Limb (tissue), 2 donors: ENCODE measurements at regions not wholly inside any gene's neighbourhood (a gene's known extent, or its start where the extent isn't known, plus 50 kb on each side); places are given as distances from the start of the nearest gene placed in this dataset.

Experiments used
- DNase-seq, 2 donors: peaks; one replicate each; pipeline ENCODE4 v3.0.0-alpha.2; 2016; ENCODE audit errors: extremely low spot score in 2 of 2

DNA sequence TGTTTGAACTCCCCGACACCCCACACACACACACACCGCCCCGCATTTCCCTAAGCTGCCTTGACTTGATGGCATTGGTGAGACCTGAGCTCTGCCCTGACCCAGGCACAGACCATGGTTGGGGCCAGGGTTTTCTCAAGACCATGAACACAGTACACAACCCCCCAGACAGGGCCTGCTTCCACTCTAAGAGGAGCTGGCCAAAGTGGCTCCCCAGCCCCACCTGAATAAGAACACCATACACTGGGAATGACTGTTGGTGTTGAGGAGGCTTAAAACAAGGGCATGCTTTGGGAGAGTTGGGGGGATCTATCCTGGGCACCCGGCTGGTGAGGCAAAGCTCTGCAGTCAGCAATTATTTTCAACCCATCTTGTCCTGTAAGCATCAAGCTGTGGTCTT is 77.6 kb upstream of the SYT6 start:
- DNase-seq = no peak

DNA sequence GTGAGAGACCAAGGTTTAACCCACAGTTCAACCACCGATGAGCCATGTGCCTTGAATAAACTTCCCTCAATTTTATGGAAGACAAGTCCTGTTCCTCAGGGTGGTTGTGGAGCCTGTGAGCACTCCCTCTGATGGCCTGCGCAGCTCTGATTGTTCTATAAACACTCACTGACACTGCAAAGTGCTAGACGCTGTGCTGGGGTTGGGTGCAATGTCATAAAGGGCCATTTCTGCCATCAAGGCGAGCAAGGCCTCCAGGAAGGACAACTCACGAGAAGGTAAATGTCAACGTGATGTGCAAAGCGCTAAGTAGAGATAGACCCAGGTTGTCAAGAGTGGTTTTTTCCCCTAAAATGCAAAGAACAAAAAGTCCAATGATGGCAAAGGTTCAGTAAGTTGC is 75.7 kb upstream of the SYT6 start:
- DNase-seq = no peak

DNA sequence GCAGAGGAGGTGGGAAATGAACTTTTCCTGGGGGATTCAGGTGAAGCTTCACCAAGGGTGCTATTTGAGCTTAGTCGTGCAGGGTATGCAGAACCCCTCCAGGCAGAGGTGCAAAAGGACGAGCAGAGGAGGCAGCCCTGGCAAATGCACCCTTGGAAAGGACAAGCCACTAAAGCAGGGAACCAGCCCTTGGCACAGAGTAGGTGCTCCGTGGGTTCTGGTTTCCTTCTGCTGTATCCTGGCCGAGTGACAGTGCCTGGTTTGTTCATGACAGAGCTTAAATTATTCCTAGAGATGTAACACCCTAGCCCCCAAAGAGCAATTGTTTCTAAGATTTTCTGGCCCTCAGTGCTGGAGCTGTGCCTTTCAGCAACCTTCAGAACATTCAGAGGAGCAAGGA is 73.4 kb upstream of the SYT6 start:
- no peak for DNase-seq

DNA sequence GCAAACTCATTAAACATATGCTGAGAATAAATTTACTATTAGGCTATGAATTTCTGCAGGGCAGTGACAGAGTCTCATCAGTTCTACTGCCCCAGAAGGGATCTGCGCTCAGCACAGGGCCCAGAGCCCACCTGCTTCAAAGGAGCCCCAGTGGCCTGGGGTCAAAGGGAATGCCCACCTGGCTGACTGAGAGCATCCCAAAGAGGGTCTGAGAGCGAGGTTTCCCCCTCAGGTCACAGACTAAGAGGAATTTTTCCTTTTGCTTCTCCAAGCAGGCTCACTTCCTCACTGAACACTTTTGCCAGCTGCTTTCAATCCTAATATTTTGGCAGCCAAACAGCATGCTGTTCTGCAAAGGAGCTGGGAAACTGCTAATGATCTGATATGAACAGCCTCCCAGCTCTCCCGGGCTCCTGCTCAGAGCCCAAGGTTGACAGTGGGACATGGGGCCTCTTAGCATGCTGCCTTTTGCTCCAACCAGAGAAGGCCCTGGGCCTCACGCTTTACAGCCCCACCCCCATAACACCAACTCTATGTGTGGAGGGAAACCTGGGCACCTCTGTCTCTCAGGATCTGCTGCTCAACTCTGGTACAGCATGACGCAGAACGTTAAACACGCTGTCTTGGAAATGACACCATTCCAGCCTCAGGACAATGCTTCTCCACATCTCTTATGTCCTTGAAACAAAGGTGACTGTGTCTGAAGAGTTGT is 70.7 kb upstream of the SYT6 start:
- DNase-seq = peak in 1 of 2 donors; percentile 68

DNA sequence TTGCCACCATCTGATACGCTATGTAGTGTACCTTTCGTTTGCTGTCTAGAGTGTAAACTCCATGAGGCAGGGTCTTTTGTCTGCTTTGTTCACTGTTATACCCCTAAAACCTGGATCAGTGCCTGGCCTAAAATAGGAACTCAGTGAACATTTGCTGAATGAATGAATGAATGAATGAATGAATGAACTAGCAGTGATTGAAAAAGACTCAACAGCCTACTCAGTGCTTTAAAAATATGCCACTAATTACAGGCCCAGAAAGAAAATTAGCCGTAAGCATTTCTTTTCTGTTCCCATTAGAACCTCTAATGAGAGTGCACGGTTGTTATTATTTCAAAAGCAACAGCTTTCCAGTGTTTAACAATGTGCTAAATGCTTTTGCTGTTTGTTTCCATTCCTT is 69.3 kb upstream of the SYT6 start:
- no peak for DNase-seq

DNA sequence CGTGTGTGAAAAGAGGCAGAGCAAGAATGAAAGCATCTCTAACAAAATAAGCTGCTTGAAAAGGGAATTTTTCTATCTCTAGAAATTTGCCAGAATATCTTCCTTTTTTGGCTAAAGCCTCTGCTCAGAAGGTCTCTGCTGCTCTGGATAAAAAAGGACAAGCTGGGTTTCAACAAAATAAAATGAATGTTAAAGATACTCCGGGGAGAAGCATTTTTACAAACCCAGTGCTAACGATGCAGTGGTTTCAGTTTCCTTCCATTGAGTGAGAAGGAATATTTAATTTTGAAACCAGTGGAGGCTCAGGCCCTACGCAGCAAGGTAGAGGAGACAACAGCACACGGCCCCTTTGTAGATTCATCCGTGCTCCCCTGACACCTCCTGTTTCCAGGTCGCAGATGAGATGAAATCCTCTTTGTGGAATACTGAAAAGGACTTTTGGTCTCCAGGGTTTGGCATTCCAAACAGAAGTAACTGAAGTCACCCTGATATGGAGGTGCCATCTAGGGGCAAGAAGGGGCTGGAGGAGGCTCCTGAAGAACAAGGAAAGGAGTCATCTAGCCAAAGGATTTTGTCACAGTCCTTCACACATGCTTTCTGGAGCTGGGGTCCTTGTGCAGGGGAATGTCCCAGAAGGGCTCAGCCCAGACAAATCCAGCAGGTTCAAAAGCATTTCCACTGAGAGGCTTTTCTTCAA is 65.7 kb upstream of the SYT6 start:
- DNase-seq = no peak

DNA sequence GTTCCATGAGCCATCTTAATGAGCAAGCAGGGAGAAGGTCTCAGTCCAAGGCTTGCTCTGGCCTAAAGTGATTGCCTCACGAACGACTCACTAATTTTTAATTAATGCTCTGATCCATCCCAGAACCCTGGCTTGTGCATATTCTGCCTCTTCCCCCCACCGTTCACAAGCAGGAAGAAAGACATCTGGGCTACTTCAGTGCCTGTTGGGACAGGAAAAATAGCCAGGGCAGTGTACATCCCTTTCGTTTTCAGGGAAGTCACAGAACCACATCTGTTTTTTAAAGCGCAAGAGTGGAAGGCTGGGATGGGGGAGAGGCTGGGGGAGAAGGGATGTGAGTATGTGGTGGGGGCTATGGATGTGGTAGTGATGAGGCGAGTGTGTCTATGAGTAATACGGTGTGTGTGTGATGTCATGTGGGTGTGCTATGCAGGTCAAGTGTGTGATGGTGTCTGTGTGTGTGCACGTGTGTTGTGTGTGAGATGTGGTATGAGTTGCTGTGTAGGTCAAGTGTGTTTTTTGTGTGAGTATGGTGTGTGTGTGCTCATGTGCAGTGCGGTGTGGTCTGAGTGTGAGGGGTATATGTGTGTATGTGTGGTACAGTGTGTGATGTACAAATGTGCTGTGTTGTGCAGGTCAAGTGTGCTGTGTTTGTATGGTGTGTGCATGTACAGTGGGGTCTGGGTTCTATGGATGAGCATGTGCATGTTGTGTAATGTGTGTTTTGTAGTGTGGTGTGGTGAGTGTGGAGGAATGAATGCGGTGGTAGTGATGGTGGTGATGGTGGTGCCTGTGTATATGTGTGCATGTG is 64.9 kb upstream of the SYT6 start:
- DNase-seq = peak in 1 of 2 donors; percentile 23

DNA sequence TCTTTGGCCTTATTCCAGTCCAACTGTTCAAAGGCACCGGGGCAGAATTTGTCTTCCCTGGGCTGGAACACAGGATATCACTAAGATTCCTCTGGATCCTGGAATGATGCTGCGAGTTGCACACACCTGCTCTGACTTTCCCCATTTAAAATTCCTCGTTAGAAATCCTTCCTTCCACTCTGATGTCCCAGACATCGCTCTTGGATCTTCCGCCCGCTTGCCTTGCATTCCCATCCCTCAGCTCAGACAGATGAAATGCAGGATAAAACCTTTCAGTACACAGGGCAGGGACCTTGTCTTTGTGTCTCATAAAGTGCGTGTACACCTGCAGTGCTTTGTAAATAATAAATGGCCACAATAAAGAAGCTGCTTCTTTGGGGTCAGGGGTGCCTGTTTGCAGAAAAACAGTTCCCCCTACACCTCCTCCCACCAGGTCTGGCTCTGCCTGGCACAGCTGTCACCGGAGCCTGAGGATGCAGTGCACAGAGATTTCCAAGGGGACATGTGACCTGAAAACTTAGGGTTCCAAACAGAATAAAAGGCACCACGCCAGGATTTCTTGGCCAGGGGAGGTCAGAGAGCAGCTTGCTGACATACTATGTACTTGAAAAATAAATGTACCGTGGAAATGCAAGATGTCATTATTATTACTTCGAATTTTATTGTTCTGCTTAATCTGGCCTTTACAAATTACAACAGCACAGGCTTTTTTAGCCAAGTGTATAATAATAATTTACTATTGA is 62.9 kb upstream of the SYT6 start:
- DNase-seq = no peak

DNA sequence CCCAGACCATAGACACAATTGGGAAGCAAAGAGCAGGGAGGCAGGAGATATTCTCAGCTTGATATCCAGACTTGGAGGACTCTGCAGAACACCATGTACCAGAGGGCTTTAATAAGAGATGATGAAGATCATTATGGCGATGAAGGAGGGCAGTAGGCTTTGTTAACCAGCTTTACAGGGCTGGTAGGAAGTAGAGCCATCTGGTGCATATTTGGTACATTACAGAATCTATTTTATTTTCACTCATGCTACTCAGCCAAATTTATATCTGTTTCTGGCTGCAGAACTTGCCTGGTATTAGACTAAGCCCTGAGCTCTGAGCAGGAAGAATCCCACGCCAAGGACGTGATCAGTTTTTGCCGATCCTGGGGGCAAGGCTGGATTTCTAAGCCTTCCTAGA is 61.8 kb upstream of the SYT6 start:
- DNase-seq = peak in 1 of 2 donors; percentile 20

DNA sequence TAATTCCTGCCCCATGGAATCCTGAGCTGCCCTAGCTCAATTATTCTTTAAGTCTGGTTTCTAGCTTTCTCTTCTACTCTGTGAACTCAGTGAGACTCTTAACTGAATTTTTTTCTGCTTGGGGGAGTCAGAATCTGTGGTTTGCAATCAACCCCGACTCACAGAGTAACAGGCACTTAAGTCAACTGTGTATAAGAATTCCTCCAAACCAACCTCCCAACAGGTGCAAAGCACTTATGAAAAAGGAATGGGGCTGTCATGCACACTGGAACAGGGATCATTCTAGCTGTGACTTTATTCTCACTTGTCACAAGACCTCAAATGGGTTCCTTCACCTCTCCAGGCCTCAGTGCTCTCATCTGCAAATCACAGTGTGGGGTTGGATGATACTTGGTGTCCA is 60.3 kb upstream of the SYT6 start:
- no peak for DNase-seq

DNA sequence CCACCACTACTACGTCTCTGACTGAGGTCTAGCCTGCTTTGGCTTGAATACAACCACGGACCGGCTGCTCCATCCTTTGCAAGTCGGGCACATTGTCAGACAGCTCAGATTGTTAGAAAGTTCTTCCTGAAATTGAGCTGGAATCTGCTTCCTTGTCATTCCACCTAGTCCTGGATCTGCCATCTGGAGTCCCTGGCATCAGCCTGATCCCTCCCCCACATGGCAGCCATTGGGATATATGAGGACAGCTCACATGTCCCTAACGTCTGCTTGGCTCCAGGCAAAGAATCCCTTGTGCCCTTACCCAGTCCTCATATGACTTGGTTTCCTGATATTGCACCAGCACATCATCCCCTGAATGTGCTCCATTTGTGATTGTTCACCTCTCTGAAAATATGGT is 56.3 kb upstream of the SYT6 start:
- no peak for DNase-seq

DNA sequence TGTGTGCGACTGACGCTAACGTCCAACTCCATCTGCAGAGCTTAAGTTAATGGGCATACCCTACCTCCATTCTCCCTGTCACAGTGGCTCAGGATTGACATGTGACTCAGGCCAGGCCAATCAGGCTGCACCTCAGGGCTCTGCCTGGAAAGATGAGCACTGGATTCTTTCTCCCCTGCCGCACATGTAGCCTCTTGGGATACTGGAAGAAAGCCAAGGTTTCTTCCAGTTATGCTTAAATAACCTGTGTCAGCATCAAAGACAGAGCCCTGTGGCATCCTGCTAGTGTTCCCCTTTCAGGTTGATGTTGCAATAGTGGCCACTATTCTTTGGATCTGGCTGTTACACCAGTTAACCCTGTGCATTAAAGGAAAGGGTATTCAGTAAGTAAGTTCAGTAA is 55.0 kb upstream of the SYT6 start:
- DNase-seq = no peak

DNA sequence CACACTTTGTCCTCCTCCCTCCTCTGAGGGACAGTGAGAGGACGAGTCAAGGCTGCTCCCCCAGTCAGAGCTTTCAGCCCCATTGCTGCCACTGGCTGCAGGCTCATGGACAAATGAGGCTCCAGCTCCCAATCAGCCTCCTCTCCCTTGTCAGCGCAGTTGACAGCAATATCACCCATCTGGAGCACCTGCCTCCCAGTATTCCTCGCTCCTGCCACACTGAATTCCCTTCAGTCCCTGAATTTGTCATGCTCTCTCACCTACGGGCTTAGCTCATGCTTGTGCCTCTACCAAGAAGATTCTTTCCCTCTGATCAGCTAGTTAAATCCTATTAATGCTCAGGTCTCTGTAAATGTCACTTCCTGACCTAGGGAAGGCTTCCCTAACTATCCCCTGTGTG is 54.4 kb upstream of the SYT6 start:
- DNase-seq = no peak

DNA sequence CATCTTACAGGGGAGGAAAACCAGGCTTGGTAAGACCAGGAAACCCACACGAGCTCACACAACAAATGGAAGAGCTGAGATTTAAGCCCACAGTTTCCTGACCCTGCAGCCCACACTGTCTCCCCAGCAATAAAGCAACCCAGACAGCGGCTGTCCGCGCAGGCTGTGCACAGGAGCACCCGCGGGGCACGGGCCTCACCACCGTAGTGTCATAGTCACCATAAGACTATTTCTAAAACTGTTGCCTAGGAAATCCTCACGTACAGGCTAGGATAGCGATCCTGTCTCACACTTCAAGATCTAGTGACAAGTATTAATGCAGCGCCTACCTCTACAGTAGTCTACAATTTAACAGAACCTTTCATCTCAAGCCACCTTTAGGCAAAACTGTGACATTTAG is 54.0 kb upstream of the SYT6 start:
- DNase-seq = no peak

DNA sequence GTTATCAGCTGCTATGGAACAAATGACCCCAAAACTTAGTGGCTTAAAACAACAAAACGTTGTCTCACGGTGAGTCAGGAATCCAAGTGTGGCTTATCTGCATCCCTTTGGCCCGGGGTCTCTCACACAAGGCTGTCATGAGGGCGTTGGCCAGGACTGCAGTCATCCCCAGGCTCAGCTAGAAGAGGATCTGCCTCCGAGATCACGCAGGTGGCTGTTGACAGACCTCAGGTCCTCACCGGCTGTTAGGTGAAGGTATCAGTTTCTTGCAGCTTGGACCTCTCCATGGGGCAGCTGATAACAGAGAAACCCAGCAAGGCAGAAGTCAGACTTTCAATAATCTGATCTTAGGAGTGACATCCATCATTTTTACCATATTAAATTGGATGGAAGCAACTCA is 52.7 kb upstream of the SYT6 start:
- DNase-seq = no peak

DNA sequence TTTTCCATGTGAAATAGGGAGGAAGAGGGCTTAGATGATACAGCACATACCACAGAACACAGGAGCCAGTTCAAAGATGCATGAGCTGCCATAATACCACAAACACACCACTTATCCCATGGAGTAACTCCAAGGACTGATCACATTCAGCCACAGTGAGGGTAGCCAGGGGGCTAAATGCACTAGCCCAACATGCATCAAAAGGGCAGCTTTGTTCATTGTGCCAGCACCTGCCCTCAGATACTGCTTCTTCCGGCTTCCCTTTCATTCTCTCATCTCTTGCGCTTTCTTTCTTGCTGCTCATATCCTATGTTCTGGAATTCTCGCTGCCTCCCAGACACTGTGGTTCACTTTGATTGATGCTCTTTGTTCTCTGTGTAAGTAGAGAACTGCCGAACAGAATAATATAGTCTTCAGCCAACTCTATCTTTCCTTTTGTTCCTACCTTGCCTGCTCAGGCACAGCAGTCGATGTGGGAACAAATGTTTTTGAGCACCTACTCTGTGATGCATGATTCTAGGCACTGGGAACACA is 50.0 kb upstream of the SYT6 start:
- DNase-seq = no peak
